ENCODE measurements at regions not wholly inside any gene's neighbourhood (a gene's known extent, or its start where the extent isn't known, plus 50 kb on each side); places are given as distances from the start of the nearest gene placed in this dataset.
A peak's percentile ranks its signal among the peaks of the same experiment; 100 is the strongest.

DNA sequence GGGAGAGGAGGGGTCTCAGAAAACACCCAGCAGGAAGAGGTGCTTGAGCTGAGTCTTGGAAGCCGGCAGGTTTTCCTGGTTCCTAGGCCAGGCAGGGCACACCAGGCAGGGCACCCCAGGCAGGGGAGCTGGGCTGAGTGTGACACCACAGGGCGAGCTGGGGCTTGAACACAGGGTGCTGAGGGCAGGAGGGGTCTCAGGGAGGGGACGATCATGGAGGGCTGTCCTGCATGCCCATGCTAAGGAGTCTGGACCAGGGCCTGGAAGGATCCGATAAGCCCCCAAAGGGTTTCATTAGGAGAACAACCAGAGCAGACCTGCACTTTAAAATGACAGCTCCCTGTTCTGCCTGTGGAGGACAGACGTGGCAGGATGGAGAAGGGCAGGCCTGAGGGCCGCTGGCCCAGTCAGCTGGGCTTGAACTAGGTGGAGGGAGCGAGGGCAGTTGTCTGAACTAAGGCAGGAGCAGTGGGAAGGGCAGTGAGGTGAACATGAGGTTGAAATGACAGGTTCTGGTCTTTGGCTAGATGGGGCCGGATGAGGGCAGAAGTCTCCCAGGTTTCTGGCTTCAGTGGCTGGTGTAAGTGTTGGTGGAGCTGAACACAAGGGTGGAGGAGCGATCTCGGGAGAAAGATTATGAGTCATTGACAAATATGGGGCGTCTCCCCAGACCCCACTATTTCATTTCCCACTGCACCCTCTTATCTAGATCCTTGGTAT is 171.0 kb upstream of the PZP start (continued):
- TF ChIP-seq E4F1 (IDR thresholded peaks at IDR 0.05; ENCODE audit: borderline replicate concordance, partially characterized antibody) = no peak
- TF ChIP-seq KLF5 (IDR thresholded peaks at IDR 0.05; ENCODE audit: partially characterized antibody) = no peak
- no peak for TF ChIP-seq SIN3A (IDR thresholded peaks at IDR 0.05; ENCODE audit: low read depth, low read length)

DNA sequence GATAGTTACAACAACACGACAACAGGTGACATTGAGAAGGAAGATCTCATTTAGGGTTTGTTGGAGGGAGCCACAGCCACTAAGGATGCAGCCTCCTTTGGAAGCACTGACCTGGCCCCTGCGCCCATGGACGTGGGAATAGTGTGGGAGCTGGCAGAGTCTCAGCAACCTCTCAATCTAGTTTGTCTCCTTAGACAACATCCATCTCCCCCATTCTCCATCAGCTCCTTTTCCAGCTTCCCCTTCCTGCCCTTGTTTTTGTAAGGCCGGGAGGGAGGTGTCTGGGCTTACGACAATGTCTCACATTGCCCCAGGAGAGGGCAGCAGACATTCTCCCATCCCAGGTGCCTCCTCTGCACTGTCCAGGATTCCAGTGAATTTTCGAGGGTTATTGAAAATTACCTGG is 170.2 kb upstream of the PZP start:
- FAIRE-seq (no peak), ATAC-seq (peak; percentile 54), DNase-seq (ENCODE audit: low read depth, low spot score) (no peak)
- TF ChIP-seq TCF7 (IDR thresholded peaks at IDR 0.05; ENCODE audit: borderline replicate concordance) (no peak), ZBTB33 (IDR thresholded peaks at IDR 0.05) (no peak), SP1 (IDR thresholded peaks at IDR 0.05; ENCODE audit: low read depth, low read length) (no peak), SIN3A (IDR thresholded peaks at IDR 0.05; ENCODE audit: low read depth, low read length) (no peak), MXI1 (IDR thresholded peaks at IDR 0.05; ENCODE audit: low read depth, low read length) (no peak), SMC3 (IDR thresholded peaks at IDR 0.05; ENCODE audit: borderline replicate concordance, low read length) (peak; percentile 19; the same call in 1 of the 2 replicates), CTCF (IDR thresholded peaks at IDR 0.05 in 2 of 3, conservative IDR thresholded peaks at IDR 0.05 in 1 of 3; ENCODE audit: control insufficient read depth in 2 of 3, extremely low read depth in 1 of 3, insufficient read depth in 1 of 3, low read depth in 3 of 3, low read length in 3 of 3) (peak; percentile 24 to 29 (median 25); a peak in 3 of 6 replicates), RAD21 (IDR thresholded peaks at IDR 0.05; ENCODE audit: insufficient read depth, low read depth, low read length) (peak; percentile 47), FOXK2 (IDR thresholded peaks at IDR 0.05) (no peak)
- intact Hi-C loops (cut with micrococcal nuclease; ENCODE audit: unreplicated experiment) (no loop called here), in situ Hi-C loops (cut with MboI) (no loop called here)
- Histone ChIP-seq H3K27me3 (replicated peaks in 1 of 2; ENCODE audit: control insufficient read depth in 2 of 2, insufficient read depth in 2 of 2, low read length in 1 of 2) (peaks cover 0 to 2% of the 10 kb centered on the region in 2 experiments; a peak in 2 of 4 replicates), H3K36me3 (ENCODE audit: control insufficient read depth in 2 of 2, insufficient read depth in 2 of 2, low read length in 1 of 2) (no peaks in the 10 kb centered on the region), H3K27ac (ENCODE audit: control insufficient read depth, insufficient read depth) (no peak overlapping the region), H4K20me1 (ENCODE audit: control insufficient read depth, insufficient read depth) (no peaks in the 10 kb centered on the region), H2AFZ (ENCODE audit: control insufficient read depth, low read depth, low read length) (no peak overlapping the region), H3K4me3 (no peak overlapping the region), H3K79me2 (ENCODE audit: control insufficient read depth, insufficient read depth, low read length) (no peaks in the 10 kb centered on the region), H3K9ac (ENCODE audit: control insufficient read depth, insufficient read depth, low read length) (no peak overlapping the region), H3K4me2 (ENCODE audit: control insufficient read depth, insufficient read depth) (no peak overlapping the region), H3K9me3 (replicated peaks; ENCODE audit: control insufficient read depth, insufficient read depth, low read length) (no peaks in the 10 kb centered on the region), H3K4me1 (ENCODE audit: control insufficient read depth, insufficient read depth, low read length) (no peaks in the 10 kb centered on the region)
- 66% methylated on average over 6 of the region's 6 CpGs for WGBS (ENCODE audit: insufficient coverage, insufficient replicate concordance, low lambda C conversion rate, missing lambda C conversion rate)
- BruUV-seq (replicated peaks) = no TSS peak
- ChIA-PET CTCF (interaction anchor here (0.6 to 2.7 kb wide), 7 partner anchors 10 to 333 kb away, joined by 3 to 11 read pairs (median 4); no protein-coding TSS in a partner anchor), SMC1A (ENCODE audit: uncharacterized antibody, unreplicated experiment) (interaction anchor here (0.7 kb wide), 1 partner anchor 8 kb away, joined by 3 read pairs; no protein-coding TSS in a partner anchor), RAD21 (ENCODE audit: unreplicated experiment) (interaction anchor here (1.4 kb wide), 1 partner anchor 48 kb away, joined by 4 read pairs; no protein-coding TSS in a partner anchor), POLR2A (no interaction called here)
